DOHH2 (cell line): ENCODE measurements at regions not wholly inside any gene's neighbourhood (a gene's known extent, or its start where the extent isn't known, plus 50 kb on each side); places are given as distances from the start of the nearest gene placed in this dataset.
"Not testable (repeated sequence)": the region's sequence is repeated elsewhere in the genome, so short reads cannot be mapped to it uniquely, and the experiment has no call there.

Source experiments
- H3F3A ChIP-seq: fragments of 200-600 bp; sonication (generic), shearing (Covaris generic); 2 replicates; pipeline ENCODE4 v1.6.0; 2016; ENCODE audit warnings: antibody characterized with exemption, mild to moderate bottlenecking; ENCODE audit not compliant: control insufficient read depth, insufficient read depth
- H3K27ac ChIP-seq: fragments of 200-600 bp; sonication (generic); 2 replicates; pipeline ENCODE4 v1.5.1; 2014; ENCODE audit warnings: low read depth, mild to moderate bottlenecking, low read length, moderate library complexity
- H3K27me3 ChIP-seq: fragments of 200-600 bp; sonication (generic); 2 replicates; pipeline ENCODE4 v1.6.1; 2014; ENCODE audit warnings: mild to moderate bottlenecking, low read length, mixed read lengths; ENCODE audit not compliant: control insufficient read depth
- H3K36me3 ChIP-seq: fragments of 200-600 bp; sonication (generic); 2 replicates; pipeline ENCODE4 v1.6.1; 2014; ENCODE audit warnings: mild to moderate bottlenecking, low read length, moderate library complexity, mixed read lengths; ENCODE audit not compliant: control insufficient read depth
- H3K4me1 ChIP-seq: fragments of 200-600 bp; sonication (generic); 2 replicates; pipeline ENCODE4 v1.6.1; 2014; ENCODE audit warnings: mild to moderate bottlenecking, low read length, mixed read lengths; ENCODE audit not compliant: control insufficient read depth
- H3K4me2 ChIP-seq: fragments of 200-600 bp; sonication (generic); 2 replicates; pipeline ENCODE4 v1.6.0; 2014; ENCODE audit warnings: mild to moderate bottlenecking, low read length, moderate library complexity
- H3K4me3 ChIP-seq: fragments of 200-600 bp; sonication (generic); 2 replicates; pipeline ENCODE4 v1.5.1; 2014; ENCODE audit warnings: mild to moderate bottlenecking, low read length, mixed read lengths
- H3K79me2 ChIP-seq: fragments of 200-600 bp; sonication (generic); 2 replicates; pipeline ENCODE4 v1.6.1; 2014; ENCODE audit warnings: mild to moderate bottlenecking, low read length, mixed read lengths; ENCODE audit not compliant: control insufficient read depth
- H3K9me2 ChIP-seq: fragments of 200-600 bp; sonication (generic); replicated peaks from 2 replicates; pipeline ENCODE4 v1.6.1; 2014; ENCODE audit warnings: mild to moderate bottlenecking, low read length, mixed read lengths; ENCODE audit not compliant: control insufficient read depth
- H3K9me3 ChIP-seq: fragments of 200-600 bp; sonication (generic); 2 replicates; pipeline ENCODE4 v1.6.1; 2014; ENCODE audit warnings: antibody characterized with exemption, low read length, mixed read lengths; ENCODE audit not compliant: control insufficient read depth, insufficient read depth
- H4K20me1 ChIP-seq: fragments of 200-600 bp; sonication (generic); 2 replicates; pipeline ENCODE4 v1.6.0; 2014; ENCODE audit warnings: low read depth, mild to moderate bottlenecking, antibody characterized with exemption, low read length, moderate library complexity; ENCODE audit not compliant: control insufficient read depth, insufficient read depth
- CTCF ChIP-seq: fragments of 200-600 bp; sonication (generic); IDR thresholded peaks from one replicate; pipeline ENCODE4 v1.5.1; 2014; ENCODE audit warnings: antibody characterized with exemption, mild to moderate bottlenecking, low read depth, low read length; ENCODE audit not compliant: poor library complexity, severe bottlenecking
- EZH2phosphoT487 ChIP-seq: fragments of 200-600 bp; sonication (generic); IDR thresholded peaks from 2 replicates; pipeline ENCODE4 v1.6.1; 2017; ENCODE audit warnings: borderline replicate concordance, mild to moderate bottlenecking, antibody characterized with exemption, low read length, moderate library complexity, mixed read lengths

- Histone ChIP-seq H3K4me3 (peak overlapping the region; percentile 45; the same call in 1 of the 2 replicates), H3K4me2 (0 out of 2 replicates have a peak overlapping the region, but pooled peaks have one; percentile 30), H3K27ac (no peak overlapping the region), H3F3A (no peaks in the 10 kb centered on the region), H3K79me2 (no peaks in the 10 kb centered on the region), H3K9me2 (no peaks in the 10 kb centered on the region), H3K9me3 (no peaks in the 10 kb centered on the region), H3K36me3 (no peaks in the 10 kb centered on the region), H4K20me1 (no peaks in the 10 kb centered on the region), H3K4me1 (peaks cover 15% of the 10 kb centered on the region), H3K27me3 (peaks cover 47% of the 10 kb centered on the region)
- no peak for TF ChIP-seq EZH2phosphoT487
- no peak for TF ChIP-seq CTCF
Measured at GRCh38 chr6:27544612-27545260, 71.8 kb upstream of the ZNF184 start.

GRCh38 chr6:27544135-27544534, 71.2 kb upstream of the ZNF184 start:
- not testable (repeated sequence) for H3F3A ChIP-seq, H3K79me2 ChIP-seq, H4K20me1 ChIP-seq, H3K4me2 ChIP-seq, H3K9me2 ChIP-seq, H3K27ac ChIP-seq, H3K9me3 ChIP-seq, H3K36me3 ChIP-seq, H3K4me3 ChIP-seq
- Histone ChIP-seq H3K4me1 (peaks cover 15% of the 10 kb centered on the region), H3K27me3 (peaks cover 47% of the 10 kb centered on the region)

DNA sequence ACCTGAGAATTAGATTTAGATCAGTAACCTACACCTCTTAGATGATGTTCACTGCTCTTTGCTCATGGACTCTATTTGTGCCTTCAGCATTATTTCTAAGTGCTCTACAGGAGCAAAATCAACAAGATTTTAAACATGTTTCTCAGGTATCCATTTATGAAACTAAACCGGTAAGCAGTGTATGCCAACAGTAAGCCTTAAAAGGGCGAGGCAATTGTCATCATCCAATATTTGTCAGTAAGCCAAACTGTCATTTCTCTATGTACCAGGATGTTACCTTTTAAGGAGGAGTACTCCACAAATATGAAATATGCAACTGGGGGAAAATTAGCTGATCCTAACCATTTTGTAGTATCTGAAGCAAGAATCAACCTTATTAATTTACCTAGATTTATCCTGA, 69.6 kb upstream of the ZNF184 start:
- Histone ChIP-seq H3F3A (no peaks in the 10 kb centered on the region), H3K9me2 (no peaks in the 10 kb centered on the region), H4K20me1 (no peaks in the 10 kb centered on the region), H3K27ac (no peak overlapping the region), H3K79me2 (no peaks in the 10 kb centered on the region), H3K4me1 (peaks cover 11% of the 10 kb centered on the region), H3K9me3 (no peaks in the 10 kb centered on the region), H3K4me2 (no peak overlapping the region), H3K4me3 (no peak overlapping the region), H3K27me3 (peaks cover 41% of the 10 kb centered on the region), H3K36me3 (no peaks in the 10 kb centered on the region)
- TF ChIP-seq EZH2phosphoT487 (no peak), CTCF (no peak)

DNA sequence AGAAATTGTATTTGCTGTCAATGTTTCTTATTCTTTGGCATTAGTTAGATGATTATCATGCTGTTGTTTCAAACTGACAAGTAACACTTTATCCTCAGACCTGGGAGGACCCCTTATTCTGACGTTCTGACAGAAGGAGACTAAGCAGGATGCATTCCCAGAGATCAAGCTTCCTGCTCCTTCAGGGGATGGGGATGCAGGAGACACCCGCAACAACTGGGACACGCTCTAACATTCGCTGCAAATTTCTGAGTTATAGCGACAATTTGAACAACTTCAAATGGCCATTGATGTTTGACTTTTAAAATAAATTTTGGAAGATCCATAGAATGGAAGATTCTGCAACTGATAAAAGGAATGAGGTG, 69.0 kb upstream of the ZNF184 start:
- Histone ChIP-seq H3K4me1 (peaks cover 7% of the 10 kb centered on the region), H3K4me2 (no peak overlapping the region), H3F3A (no peaks in the 10 kb centered on the region), H3K9me2 (no peaks in the 10 kb centered on the region), H3K9me3 (no peaks in the 10 kb centered on the region), H3K36me3 (no peaks in the 10 kb centered on the region), H4K20me1 (no peaks in the 10 kb centered on the region), H3K27me3 (peaks cover 36% of the 10 kb centered on the region), H3K27ac (no peak overlapping the region), H3K4me3 (no peak overlapping the region), H3K79me2 (no peaks in the 10 kb centered on the region)
- TF ChIP-seq CTCF, result no peak
- TF ChIP-seq EZH2phosphoT487, result no peak
